ENCODE measurements at regions not wholly inside any gene's neighbourhood (a gene's known extent, or its start where the extent isn't known, plus 50 kb on each side); places are given as distances from the start of the nearest gene placed in this dataset.

GRCh38 chr5:173534031-173534430 is 82.4 kb downstream of the BOD1 start:
- Histone ChIP-seq H3K9ac (ENCODE audit: low read depth in 2 of 2, low read length in 2 of 2) (no peak overlapping the region), H3K4me1 (no peaks in the 10 kb centered on the region), H3K4me3 (no peak overlapping the region), H3K9me3 (no peaks in the 10 kb centered on the region), H3K27ac (no peak overlapping the region), H3K36me3 (no peaks in the 10 kb centered on the region), H3K27me3 (no peaks in the 10 kb centered on the region)
- DNase-seq, result no peak
- TF ChIP-seq CTCF (IDR thresholded peaks at IDR 0.05), result no peak
- intact Hi-C loops (cut with DNase I), result no loop called here

DNA sequence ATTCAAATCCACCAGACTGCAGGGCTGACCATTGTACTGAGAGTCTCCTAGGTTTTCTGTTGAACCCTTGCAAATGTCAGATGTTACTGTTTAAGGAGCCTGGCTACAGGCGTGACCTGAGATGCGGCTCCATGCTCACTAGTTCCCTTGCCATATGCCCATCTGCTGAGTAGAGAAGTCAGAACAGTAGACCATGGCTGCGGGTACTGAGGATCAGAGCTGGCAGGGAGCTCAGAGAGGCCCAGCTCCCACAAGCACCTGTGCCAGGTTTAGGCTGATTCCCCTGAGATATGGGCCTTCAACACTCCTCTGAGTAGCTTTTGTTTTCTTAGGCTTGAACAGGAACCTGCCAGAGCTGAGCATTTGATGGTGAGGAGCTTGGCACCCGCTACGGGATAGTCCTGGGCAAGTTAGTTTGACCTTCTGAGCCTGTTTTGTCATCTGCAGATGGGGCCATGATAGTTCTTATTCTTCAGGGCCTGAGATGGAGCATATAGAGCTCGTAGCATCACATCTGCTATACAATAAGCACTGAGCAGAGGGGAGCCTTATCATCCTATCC is 83.7 kb downstream of the BOD1 start:
- Histone ChIP-seq H3K36me3 (no peaks in the 10 kb centered on the region), H3K4me1 (no peaks in the 10 kb centered on the region), H3K27ac (no peak overlapping the region), H3K9me3 (no peaks in the 10 kb centered on the region), H3K27me3 (no peaks in the 10 kb centered on the region), H3K4me3 (no peak overlapping the region), H3K9ac (ENCODE audit: low read depth in 2 of 2, low read length in 2 of 2) (no peak overlapping the region)
- intact Hi-C loops (cut with DNase I), result no loop called here
- TF ChIP-seq CTCF (IDR thresholded peaks at IDR 0.05), result no peak
- no peak for DNase-seq

- no peak overlapping the region for H3K9ac ChIP-seq (ENCODE audit: low read depth in 2 of 2, low read length in 2 of 2)
- H3K4me1 ChIP-seq, result no peaks in the 10 kb centered on the region
- TF ChIP-seq CTCF (IDR thresholded peaks at IDR 0.05), result no peak
- no peak overlapping the region for H3K27ac ChIP-seq
- H3K36me3 ChIP-seq, result no peaks in the 10 kb centered on the region
- H3K9me3 ChIP-seq, result no peaks in the 10 kb centered on the region
- intact Hi-C loops (cut with DNase I), result no loop called here
- H3K27me3 ChIP-seq, result no peaks in the 10 kb centered on the region
- H3K4me3 ChIP-seq, result no peak overlapping the region
- no peak for DNase-seq
These were observed 84.6 kb downstream of the BOD1 start for GRCh38 chr5:173531863-173532262.

DNA sequence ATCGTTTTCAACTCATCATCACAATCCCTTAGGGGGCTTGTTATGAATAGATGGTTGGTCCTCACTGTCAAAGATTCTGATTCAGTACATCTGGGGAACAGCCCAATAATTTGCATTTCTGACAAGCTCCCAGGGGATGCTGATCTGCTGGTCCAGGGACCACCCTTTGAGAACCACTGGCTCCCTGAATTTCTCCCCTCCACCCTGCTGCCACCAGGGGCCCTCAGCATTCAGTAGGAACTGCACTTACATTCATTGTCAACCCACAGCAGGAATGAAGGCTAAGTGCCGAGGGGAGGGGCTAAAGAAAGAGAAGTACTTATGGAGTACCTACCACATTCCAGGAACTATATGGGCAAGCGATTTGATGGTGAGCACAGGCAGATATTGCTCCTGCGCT is 85.9 kb downstream of the BOD1 start:
- H3K9me3 ChIP-seq, result no peaks in the 10 kb centered on the region
- no peaks in the 10 kb centered on the region for H3K36me3 ChIP-seq
- intact Hi-C loops (cut with DNase I), result no loop called here
- no peaks in the 10 kb centered on the region for H3K27me3 ChIP-seq
- no peak for DNase-seq
- TF ChIP-seq CTCF (IDR thresholded peaks at IDR 0.05), result no peak
- H3K4me3 ChIP-seq, result no peak overlapping the region
- H3K9ac ChIP-seq (ENCODE audit: low read depth in 2 of 2, low read length in 2 of 2), result no peak overlapping the region
- H3K4me1 ChIP-seq, result no peaks in the 10 kb centered on the region
- H3K27ac ChIP-seq, result no peak overlapping the region

DNA sequence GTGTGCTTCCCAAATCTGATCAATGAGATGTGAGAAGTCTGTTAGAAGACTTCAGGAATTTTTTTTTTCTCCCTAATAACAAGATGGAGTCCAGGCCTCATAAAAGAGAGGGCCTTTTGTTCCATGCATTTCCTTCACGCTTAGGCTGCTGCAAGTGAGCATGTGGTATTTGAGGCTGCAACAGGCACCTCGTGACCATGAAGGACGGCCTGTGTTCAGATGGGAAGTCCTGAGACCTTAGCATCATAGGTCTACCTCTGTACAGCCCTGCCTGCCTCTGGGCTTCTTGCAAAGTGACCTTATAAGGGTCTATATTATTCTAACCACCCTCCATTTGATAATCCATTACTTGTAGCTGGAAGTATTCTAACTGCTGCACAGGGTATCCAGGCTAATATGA is 86.6 kb downstream of the BOD1 start:
- no peak overlapping the region for H3K4me3 ChIP-seq
- H3K4me1 ChIP-seq, result no peaks in the 10 kb centered on the region
- no peaks in the 10 kb centered on the region for H3K27me3 ChIP-seq
- no peaks in the 10 kb centered on the region for H3K36me3 ChIP-seq
- DNase-seq, result no peak
- no peak overlapping the region for H3K27ac ChIP-seq
- H3K9ac ChIP-seq (ENCODE audit: low read depth in 2 of 2, low read length in 2 of 2), result no peak overlapping the region
- TF ChIP-seq CTCF (IDR thresholded peaks at IDR 0.05), result no peak
- intact Hi-C loops (cut with DNase I), result no loop called here
- H3K9me3 ChIP-seq, result no peaks in the 10 kb centered on the region

DNA sequence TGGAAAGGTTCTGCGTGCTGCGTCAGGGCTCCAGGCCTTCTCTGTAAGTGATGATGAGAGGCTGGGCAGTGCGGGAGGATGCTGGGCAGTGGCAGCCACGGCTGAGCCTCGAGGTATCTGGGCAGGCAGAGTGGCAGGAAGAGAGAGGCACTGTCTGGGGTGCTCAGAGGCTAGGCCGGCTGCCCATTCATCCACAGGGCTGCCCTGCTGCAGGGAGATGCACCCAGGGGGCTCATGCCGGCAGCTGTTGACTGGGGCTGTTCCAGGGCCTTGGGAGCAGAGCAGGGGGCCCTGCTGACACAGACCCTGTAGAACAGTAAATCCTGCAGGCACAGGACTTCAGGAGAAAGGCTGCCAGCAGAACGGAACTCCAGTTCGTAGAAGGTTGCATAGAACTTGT is 88.8 kb downstream of the BOD1 start:
- DNase-seq, result no peak
- no peaks in the 10 kb centered on the region for H3K9me3 ChIP-seq
- H3K27me3 ChIP-seq, result no peaks in the 10 kb centered on the region
- no peaks in the 10 kb centered on the region for H3K36me3 ChIP-seq
- H3K4me3 ChIP-seq, result no peak overlapping the region
- H3K9ac ChIP-seq (ENCODE audit: low read depth in 2 of 2, low read length in 2 of 2), result no peak overlapping the region
- H3K4me1 ChIP-seq, result no peaks in the 10 kb centered on the region
- no peak overlapping the region for H3K27ac ChIP-seq
- TF ChIP-seq CTCF (IDR thresholded peaks at IDR 0.05), result no peak
- intact Hi-C loops (cut with DNase I), result no loop called here

Data from colonic mucosa (tissue), 4 donors.